ENCODE measurements at regions not wholly inside any gene's neighbourhood (a gene's known extent, or its start where the extent isn't known, plus 50 kb on each side); places are given as distances from the start of the nearest gene placed in this dataset.

DNA sequence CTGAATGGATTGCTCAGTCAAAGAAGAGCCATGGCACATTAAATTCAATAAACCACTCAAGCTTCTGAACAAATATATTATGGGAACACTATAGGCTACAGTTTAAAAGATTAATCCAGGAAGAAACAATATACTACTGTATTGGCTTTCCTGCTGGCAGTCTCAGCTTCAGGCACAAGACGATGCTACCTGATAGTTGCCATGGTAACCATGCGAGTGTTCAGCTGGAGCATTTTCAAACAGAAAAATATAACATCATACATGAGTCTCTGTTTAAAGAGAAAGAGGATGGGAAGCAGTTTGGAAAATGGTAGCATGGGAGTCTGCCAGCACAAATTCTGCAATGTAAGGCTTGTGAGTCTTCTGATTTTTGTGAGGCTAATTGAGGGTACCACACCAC, 65.9 kb upstream of the CPO start:
- 7 to 8% methylated on average over 2 of the region's 2 CpGs for WGBS, 2 donors

DNA sequence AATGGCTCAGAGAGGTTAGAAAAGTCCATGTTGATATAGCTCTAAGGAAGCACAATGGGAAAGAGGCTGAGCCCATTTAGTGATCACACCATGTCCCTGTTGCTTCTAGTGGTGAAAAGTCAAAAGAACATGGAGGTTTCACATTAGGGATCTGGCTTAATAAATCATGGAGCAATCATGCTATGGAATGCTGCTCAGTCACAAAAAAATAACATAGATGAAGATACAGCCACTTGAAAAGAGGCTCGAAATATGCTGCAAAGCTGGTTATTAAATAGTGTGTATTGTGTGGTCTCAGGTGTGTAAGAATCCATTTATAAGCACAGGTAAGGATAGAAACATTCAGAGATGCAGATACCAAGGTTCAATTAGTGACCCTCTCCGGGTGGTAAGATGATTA, 63.6 kb upstream of the CPO start:
- no peaks in the 10 kb centered on the region for H3K36me3 ChIP-seq (replicated peaks in 1 of 2; ENCODE audit: insufficient read depth in 1 of 2, low read depth in 2 of 2)
- no peak for TF ChIP-seq POLR2A (IDR thresholded peaks at IDR 0.05)
- TF ChIP-seq, protein P1, sequence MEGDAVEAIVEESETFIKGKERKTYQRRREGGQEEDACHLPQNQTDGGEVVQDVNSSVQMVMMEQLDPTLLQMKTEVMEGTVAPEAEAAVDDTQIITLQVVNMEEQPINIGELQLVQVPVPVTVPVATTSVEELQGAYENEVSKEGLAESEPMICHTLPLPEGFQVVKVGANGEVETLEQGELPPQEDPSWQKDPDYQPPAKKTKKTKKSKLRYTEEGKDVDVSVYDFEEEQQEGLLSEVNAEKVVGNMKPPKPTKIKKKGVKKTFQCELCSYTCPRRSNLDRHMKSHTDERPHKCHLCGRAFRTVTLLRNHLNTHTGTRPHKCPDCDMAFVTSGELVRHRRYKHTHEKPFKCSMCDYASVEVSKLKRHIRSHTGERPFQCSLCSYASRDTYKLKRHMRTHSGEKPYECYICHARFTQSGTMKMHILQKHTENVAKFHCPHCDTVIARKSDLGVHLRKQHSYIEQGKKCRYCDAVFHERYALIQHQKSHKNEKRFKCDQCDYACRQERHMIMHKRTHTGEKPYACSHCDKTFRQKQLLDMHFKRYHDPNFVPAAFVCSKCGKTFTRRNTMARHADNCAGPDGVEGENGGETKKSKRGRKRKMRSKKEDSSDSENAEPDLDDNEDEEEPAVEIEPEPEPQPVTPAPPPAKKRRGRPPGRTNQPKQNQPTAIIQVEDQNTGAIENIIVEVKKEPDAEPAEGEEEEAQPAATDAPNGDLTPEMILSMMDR (IDR thresholded peaks at IDR 0.05), result no peak
- no peaks in the 10 kb centered on the region for H3K4me1 ChIP-seq
- intact Hi-C loops (cut with DNase I), result no loop called here
- DNase-seq, result no peak
- no peak overlapping the region for H3K27ac ChIP-seq
- 38 to 39% methylated on average over 2 of the region's 2 CpGs for WGBS, 2 donors
- H3K4me3 ChIP-seq, result no peak overlapping the region
- H3K27me3 ChIP-seq, result no peaks in the 10 kb centered on the region
- ATAC-seq, result no peak
- no peaks in the 10 kb centered on the region for H3K9me3 ChIP-seq

More for the DNA sequence above, 65.9 kb upstream of the CPO start:
- ATAC-seq (no peak), DNase-seq (no peak)
- Histone ChIP-seq H3K9me3 (no peaks in the 10 kb centered on the region), H3K27ac (no peak overlapping the region), H3K27me3 (no peaks in the 10 kb centered on the region), H3K4me1 (no peaks in the 10 kb centered on the region), H3K36me3 (replicated peaks in 1 of 2; ENCODE audit: insufficient read depth in 1 of 2, low read depth in 2 of 2) (no peaks in the 10 kb centered on the region), H3K4me3 (no peak overlapping the region)
- TF ChIP-seq, protein P1 (IDR thresholded peaks at IDR 0.05), result no peak
- TF ChIP-seq POLR2A (IDR thresholded peaks at IDR 0.05), result no peak
- intact Hi-C loops (cut with DNase I), result no loop called here

DNA sequence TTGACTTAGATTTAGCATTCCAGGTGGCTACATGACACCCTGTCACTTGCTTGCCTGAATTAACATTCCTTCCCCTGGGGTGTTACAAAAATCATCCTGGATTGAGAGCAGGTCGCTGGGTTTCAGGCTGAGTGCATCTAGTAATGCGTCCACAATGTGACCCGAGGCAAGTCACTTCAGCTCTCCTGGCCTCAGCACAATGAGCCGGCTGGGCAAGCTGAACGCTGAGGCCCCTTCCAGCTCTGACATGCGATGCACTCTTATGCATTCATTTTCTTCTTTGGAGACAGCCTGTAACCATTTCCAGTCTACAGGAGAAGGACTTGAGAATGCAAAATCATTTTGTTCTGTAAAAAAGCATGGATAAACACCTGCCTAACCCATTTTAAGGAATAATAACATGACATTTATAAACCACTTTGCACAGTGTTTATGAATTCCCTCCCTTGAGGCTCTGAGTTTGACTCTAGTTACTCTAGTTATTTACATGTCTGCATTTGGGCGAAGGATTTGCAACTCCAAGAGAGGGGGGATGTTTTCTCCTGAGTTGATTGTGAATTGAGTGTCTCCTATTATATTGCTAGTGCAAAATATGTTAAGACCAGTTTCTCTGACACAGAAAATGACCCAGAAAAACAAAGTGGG, 63.0 kb upstream of the CPO start:
- 50 to 62% methylated on average over 6 to 7 of the region's 7 CpGs for WGBS, 2 donors
- intact Hi-C loops (cut with DNase I), result no loop called here
- TF ChIP-seq POLR2A (IDR thresholded peaks at IDR 0.05), result no peak
- TF ChIP-seq, protein P1 (IDR thresholded peaks at IDR 0.05), result no peak

DNA sequence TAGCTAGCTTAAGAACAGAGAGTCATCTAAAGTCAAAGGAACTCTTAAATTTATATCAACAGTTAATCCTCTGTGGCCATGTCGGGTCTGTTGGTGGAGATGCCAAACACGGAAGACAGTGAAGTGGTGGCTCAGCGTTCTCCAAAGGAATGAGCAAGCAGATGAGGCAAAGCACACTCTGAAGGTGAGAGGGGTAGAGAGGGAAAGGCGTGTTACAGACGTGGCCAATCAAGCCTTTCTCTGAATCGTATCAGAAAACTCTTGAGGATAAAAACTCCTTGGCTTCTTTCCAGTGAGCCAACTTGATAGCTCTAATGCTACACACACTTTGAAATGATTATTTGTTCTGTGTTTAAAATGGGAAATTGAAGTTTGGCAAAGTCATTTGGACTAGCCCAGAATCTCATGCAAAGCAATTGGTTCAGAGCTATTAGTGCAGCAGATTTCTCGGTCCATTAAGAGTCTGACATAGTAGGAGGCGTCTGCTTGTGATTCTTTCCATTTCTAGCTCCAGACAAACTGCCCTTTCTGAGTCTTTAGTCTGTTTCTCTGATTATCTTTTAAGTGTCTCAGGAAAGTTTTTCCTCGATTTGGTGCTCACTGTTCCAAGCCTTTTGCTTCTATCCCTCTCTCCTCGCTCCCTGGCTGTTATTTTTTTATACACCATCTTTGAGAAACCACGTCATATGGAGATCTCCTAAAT, 57.5 kb upstream of the CPO start:
- no peak for ATAC-seq
- H3K4me3 ChIP-seq, result no peak overlapping the region
- no peak for DNase-seq
- 82 to 83% methylated on average over 11 of the region's 11 CpGs for WGBS, 2 donors
- no peaks in the 10 kb centered on the region for H3K4me1 ChIP-seq
- H3K27me3 ChIP-seq, result no peaks in the 10 kb centered on the region
- H3K36me3 ChIP-seq (replicated peaks in 1 of 2; ENCODE audit: insufficient read depth in 1 of 2, low read depth in 2 of 2), result no peaks in the 10 kb centered on the region
- no peaks in the 10 kb centered on the region for H3K9me3 ChIP-seq
- intact Hi-C loops (cut with DNase I), result no loop called here
- TF ChIP-seq, protein P1 (IDR thresholded peaks at IDR 0.05), result no peak
- TF ChIP-seq POLR2A (IDR thresholded peaks at IDR 0.05), result no peak
- no peak overlapping the region for H3K27ac ChIP-seq

More for the DNA sequence above, 63.0 kb upstream of the CPO start:
- H3K4me3 ChIP-seq, result no peak overlapping the region
- no peaks in the 10 kb centered on the region for H3K4me1 ChIP-seq
- DNase-seq (no peak), ATAC-seq (no peak)
- no peaks in the 10 kb centered on the region for H3K27me3 ChIP-seq
- H3K9me3 ChIP-seq, result no peaks in the 10 kb centered on the region
- no peak overlapping the region for H3K27ac ChIP-seq
- H3K36me3 ChIP-seq (replicated peaks in 1 of 2; ENCODE audit: insufficient read depth in 1 of 2, low read depth in 2 of 2), result no peaks in the 10 kb centered on the region

DNA sequence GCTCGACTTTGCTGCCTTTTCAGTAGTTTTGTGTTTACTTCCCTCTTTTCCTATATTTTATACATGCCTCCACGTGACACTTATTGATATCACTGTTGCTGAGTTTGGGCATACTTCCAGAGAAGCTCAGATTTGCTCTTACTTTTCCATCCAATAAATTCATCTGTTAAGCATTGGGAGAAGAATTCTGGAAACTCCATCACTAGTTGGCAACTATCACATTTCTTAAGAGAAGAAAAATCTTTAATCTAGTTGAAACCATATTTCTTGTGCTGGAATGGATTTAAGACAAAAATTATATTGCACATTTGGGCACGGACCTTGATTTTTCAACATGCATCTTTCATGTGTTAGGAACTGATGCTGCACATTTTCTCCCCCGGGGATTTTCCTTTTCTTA, 52.6 kb upstream of the CPO start:
- intact Hi-C loops (cut with DNase I), result no loop called here

More for the DNA sequence above, 52.6 kb upstream of the CPO start:
- no peak for ATAC-seq
- Histone ChIP-seq H3K4me3 (no peak overlapping the region), H3K36me3 (replicated peaks in 1 of 2; ENCODE audit: insufficient read depth in 1 of 2, low read depth in 2 of 2) (no peaks in the 10 kb centered on the region), H3K27me3 (no peaks in the 10 kb centered on the region), H3K27ac (no peak overlapping the region), H3K9me3 (no peaks in the 10 kb centered on the region), H3K4me1 (no peaks in the 10 kb centered on the region)
- DNase-seq, result no peak
- no peak for TF ChIP-seq POLR2A (IDR thresholded peaks at IDR 0.05)
- TF ChIP-seq, protein P1 (IDR thresholded peaks at IDR 0.05), result no peak
- 75 to 76% methylated on average over 4 of the region's 4 CpGs for WGBS, 2 donors

Data from body of pancreas (tissue), 4 donors.